ENCODE measurements at regions not wholly inside any gene's neighbourhood (a gene's known extent, or its start where the extent isn't known, plus 50 kb on each side); places are given as distances from the start of the nearest gene placed in this dataset.

- peaks cover 3% of the 10 kb centered on the region for H3K9me3 Mint-ChIP-seq (ENCODE audit: low read depth, unreplicated experiment)
- intact Hi-C loops (cut with micrococcal nuclease; ENCODE audit: unreplicated experiment) = no loop called here
- no peaks in the 10 kb centered on the region for H3K36me3 Mint-ChIP-seq (ENCODE audit: insufficient read depth, unreplicated experiment)
- H3K4me1 Mint-ChIP-seq (ENCODE audit: low read depth, unreplicated experiment) = no peaks in the 10 kb centered on the region
- H3K27me3 Mint-ChIP-seq (ENCODE audit: unreplicated experiment) = no peaks in the 10 kb centered on the region
- CTCF ChIA-PET = no interaction called here
- no peak for DNase-seq
- TF ChIP-seq CTCF (IDR thresholded peaks at IDR 0.05; ENCODE audit: unreplicated experiment) = no peak
- no TSS peak for BruUV-seq (replicated peaks)
- no peak overlapping the region for H3K27ac Mint-ChIP-seq (ENCODE audit: unreplicated experiment)
- H3K4me3 Mint-ChIP-seq (ENCODE audit: low read depth, unreplicated experiment) = no peak overlapping the region
Measured at GRCh38 chr13:79197933-79198332, 208.1 kb downstream of the RBM26 start.

GRCh38 chr13:79196843-79197242, 209.2 kb downstream of the RBM26 start:
- BruUV-seq (replicated peaks) = no TSS peak
- intact Hi-C loops (cut with micrococcal nuclease; ENCODE audit: unreplicated experiment) = no loop called here
- no peak for DNase-seq
- CTCF ChIA-PET = no interaction called here
- no peak for TF ChIP-seq CTCF (IDR thresholded peaks at IDR 0.05; ENCODE audit: unreplicated experiment)
- Mint-ChIP-seq H3K9me3 (ENCODE audit: low read depth, unreplicated experiment) (peaks cover 3% of the 10 kb centered on the region), H3K36me3 (ENCODE audit: insufficient read depth, unreplicated experiment) (no peaks in the 10 kb centered on the region), H3K27me3 (ENCODE audit: unreplicated experiment) (no peaks in the 10 kb centered on the region), H3K27ac (ENCODE audit: unreplicated experiment) (no peak overlapping the region), H3K4me3 (ENCODE audit: low read depth, unreplicated experiment) (no peak overlapping the region), H3K4me1 (ENCODE audit: low read depth, unreplicated experiment) (no peaks in the 10 kb centered on the region)

GRCh38 chr13:79196366-79196765, 209.7 kb downstream of the RBM26 start:
- no peak for TF ChIP-seq CTCF (IDR thresholded peaks at IDR 0.05; ENCODE audit: unreplicated experiment)
- no peaks in the 10 kb centered on the region for H3K4me1 Mint-ChIP-seq (ENCODE audit: low read depth, unreplicated experiment)
- no peak overlapping the region for H3K27ac Mint-ChIP-seq (ENCODE audit: unreplicated experiment)
- H3K27me3 Mint-ChIP-seq (ENCODE audit: unreplicated experiment) = no peaks in the 10 kb centered on the region
- intact Hi-C loops (cut with micrococcal nuclease; ENCODE audit: unreplicated experiment) = no loop called here
- H3K9me3 Mint-ChIP-seq (ENCODE audit: low read depth, unreplicated experiment) = peaks cover 3% of the 10 kb centered on the region
- CTCF ChIA-PET = no interaction called here
- no peaks in the 10 kb centered on the region for H3K36me3 Mint-ChIP-seq (ENCODE audit: insufficient read depth, unreplicated experiment)
- no peak for DNase-seq
- no TSS peak for BruUV-seq (replicated peaks)
- no peak overlapping the region for H3K4me3 Mint-ChIP-seq (ENCODE audit: low read depth, unreplicated experiment)

GRCh38 chr13:79194727-79195126, 211.3 kb downstream of the RBM26 start:
- H3K4me3 Mint-ChIP-seq (ENCODE audit: low read depth, unreplicated experiment) = no peak overlapping the region
- no peak for DNase-seq
- H3K9me3 Mint-ChIP-seq (ENCODE audit: low read depth, unreplicated experiment) = peaks cover 3% of the 10 kb centered on the region
- H3K4me1 Mint-ChIP-seq (ENCODE audit: low read depth, unreplicated experiment) = no peaks in the 10 kb centered on the region
- intact Hi-C loops (cut with micrococcal nuclease; ENCODE audit: unreplicated experiment) = no loop called here
- BruUV-seq (replicated peaks) = no TSS peak
- no peaks in the 10 kb centered on the region for H3K36me3 Mint-ChIP-seq (ENCODE audit: insufficient read depth, unreplicated experiment)
- no peak for TF ChIP-seq CTCF (IDR thresholded peaks at IDR 0.05; ENCODE audit: unreplicated experiment)
- CTCF ChIA-PET = no interaction called here
- H3K27me3 Mint-ChIP-seq (ENCODE audit: unreplicated experiment) = no peaks in the 10 kb centered on the region
- no peak overlapping the region for H3K27ac Mint-ChIP-seq (ENCODE audit: unreplicated experiment)

- TF ChIP-seq CTCF (IDR thresholded peaks at IDR 0.05; ENCODE audit: unreplicated experiment) = no peak
- Mint-ChIP-seq H3K4me1 (ENCODE audit: low read depth, unreplicated experiment) (no peaks in the 10 kb centered on the region), H3K36me3 (ENCODE audit: insufficient read depth, unreplicated experiment) (no peaks in the 10 kb centered on the region), H3K4me3 (ENCODE audit: low read depth, unreplicated experiment) (no peak overlapping the region), H3K27me3 (ENCODE audit: unreplicated experiment) (no peaks in the 10 kb centered on the region), H3K27ac (ENCODE audit: unreplicated experiment) (no peak overlapping the region), H3K9me3 (ENCODE audit: low read depth, unreplicated experiment) (peaks cover 3% of the 10 kb centered on the region)
- DNase-seq = no peak
- intact Hi-C loops (cut with micrococcal nuclease; ENCODE audit: unreplicated experiment) = no loop called here
- CTCF ChIA-PET = no interaction called here
- BruUV-seq (replicated peaks) = no TSS peak
Measured at GRCh38 chr13:79194272-79194671, 211.8 kb downstream of the RBM26 start.
